ENCODE measurements at regions not wholly inside any gene's neighbourhood (a gene's known extent, or its start where the extent isn't known, plus 50 kb on each side); places are given as distances from the start of the nearest gene placed in this dataset.
"Not testable (repeated sequence)": the region's sequence is repeated elsewhere in the genome, so short reads cannot be mapped to it uniquely, and the experiment has no call there.

GRCh38 chr5:86671536-86671935 is 53.8 kb downstream of the COX7C start:
- no peak for DNase-seq (ENCODE audit: low spot score)

GRCh38 chr5:86674069-86674468 is 56.3 kb downstream of the COX7C start:
- DNase-seq (ENCODE audit: low spot score), result no peak

- DNase-seq (ENCODE audit: low spot score), result no peak
Measured at GRCh38 chr5:86675311-86675710, 57.6 kb downstream of the COX7C start.

GRCh38 chr5:86679529-86679928 is 61.8 kb downstream of the COX7C start:
- DNase-seq (ENCODE audit: low spot score), result no peak

GRCh38 chr5:86679949-86680348 is 62.2 kb downstream of the COX7C start:
- DNase-seq (ENCODE audit: low spot score), result no peak

GRCh38 chr5:86684222-86684621 is 66.5 kb downstream of the COX7C start:
- no peak for DNase-seq (ENCODE audit: low spot score)

- no peak for DNase-seq (ENCODE audit: low spot score)
Measured at GRCh38 chr5:86686046-86686445, 68.3 kb downstream of the COX7C start.

GRCh38 chr5:86688406-86688805 is 70.7 kb downstream of the COX7C start:
- no peak for DNase-seq (ENCODE audit: low spot score)

GRCh38 chr5:86689103-86689729 is 71.5 kb downstream of the COX7C start:
- DNase-seq (ENCODE audit: low spot score), result no peak

GRCh38 chr5:86709157-86709881 is 91.6 kb downstream of the COX7C start:
- no peak for DNase-seq (ENCODE audit: low spot score)

GRCh38 chr5:86716121-86716520 is 98.4 kb downstream of the COX7C start:
- DNase-seq (ENCODE audit: low spot score), result no peak

GRCh38 chr5:86731319-86732117 is 113.8 kb downstream of the COX7C start:
- not testable (repeated sequence) for DNase-seq (ENCODE audit: low spot score)

GRCh38 chr5:86735370-86735769 is 117.6 kb downstream of the COX7C start:
- DNase-seq (ENCODE audit: low spot score), result no peak

- DNase-seq (ENCODE audit: low spot score), result no peak
Measured at GRCh38 chr5:86737579-86737978, 119.8 kb downstream of the COX7C start.

- no peak for DNase-seq (ENCODE audit: low spot score)
Measured at GRCh38 chr5:86748538-86749105, 130.9 kb downstream of the COX7C start.

GRCh38 chr5:86749841-86750240 is 132.1 kb downstream of the COX7C start:
- DNase-seq (ENCODE audit: low spot score), result no peak

- no peak for DNase-seq (ENCODE audit: low spot score)
Measured at GRCh38 chr5:86756839-86757238, 139.1 kb downstream of the COX7C start.

GRCh38 chr5:86757824-86758223 is 140.1 kb downstream of the COX7C start:
- no peak for DNase-seq (ENCODE audit: low spot score)

GRCh38 chr5:86760661-86761060 is 142.9 kb downstream of the COX7C start:
- no peak for DNase-seq (ENCODE audit: low spot score)

GRCh38 chr5:86763929-86764328 is 146.2 kb downstream of the COX7C start:
- DNase-seq (ENCODE audit: low spot score), result no peak

- no peak for DNase-seq (ENCODE audit: low spot score)
Measured at GRCh38 chr5:86765778-86766502, 148.2 kb downstream of the COX7C start.

- no peak for DNase-seq (ENCODE audit: low spot score)
Measured at GRCh38 chr5:86768699-86769202, 151.0 kb downstream of the COX7C start.

Data from CD4-positive, alpha-beta T cell treated with Interleukin-6 at 100 ng/mL for 8 hours (primary cell).